A549 (cell line): ENCODE measurements at regions not wholly inside any gene's neighbourhood (a gene's known extent, or its start where the extent isn't known, plus 50 kb on each side); places are given as distances from the start of the nearest gene placed in this dataset.
A peak's percentile ranks its signal among the peaks of the same experiment; 100 is the strongest.
"Not testable (repeated sequence)": the region's sequence is repeated elsewhere in the genome, so short reads cannot be mapped to it uniquely, and the experiment has no call there.

Source experiments
- ATAC-seq, 2 experiments: fragments of 200-7000 bp in 1 of 2; fragments of >200 bp in 1 of 2; cut with Nextera tagmentation in 1 of 2; cut with Tn5 transposase in 1 of 2; 3 replicates each; pipeline versions ENCODE4 v1.8.0 to v1.9.1; 2018 to 2020; ENCODE audit warnings: mild to moderate bottlenecking in 1 of 2, moderate library complexity in 1 of 2
- CTCF ChIA-PET: fragments of 300-600 bp; sonication (Branson Sonifier 250); formaldehyde crosslinking; extraction: SDS; loops from one replicate; lab custom pipeline; 2021; ENCODE audit warnings: antibody characterized with exemption, inconsistent platforms; lab: Yijun Ruan, JAX
- POLR2A ChIA-PET: fragments of 350-600 bp; formaldehyde crosslinking; extraction: SDS; loops from one replicate; lab custom pipeline; 2021; ENCODE audit warnings: antibody characterized with exemption, inconsistent platforms; lab: Yijun Ruan, JAX
- DNase-seq, 2 experiments: peaks; one replicate each; pipeline versions ENCODE4 v3.0.0 to v3.0.0-alpha.2; 2011 to 2016; ENCODE audit warnings: low read depth in 1 of 2, low spot score in 1 of 2
- FAIRE-seq: peaks from 2 replicates; lab custom pipeline; 2011; peaks lifted over from hg19 to GRCh38; lab: Jason Lieb, UNC
- H3K27ac ChIP-seq, 2 experiments: fragments of >200 bp; sonication (Bioruptor Twin); formaldehyde crosslinking; 3 replicates each; pipeline ENCODE4 v1.5.1; 2016 to 2017
- H3K4me1 ChIP-seq: fragments of >200 bp; sonication (Bioruptor Twin); formaldehyde crosslinking; 3 replicates; pipeline ENCODE4 v1.6.1; 2016
- H3K4me2 ChIP-seq: fragments of >200 bp; sonication (Bioruptor Twin); formaldehyde crosslinking; 3 replicates; pipeline ENCODE4 v1.6.1; 2016
- H3K4me3 ChIP-seq: fragments of >200 bp; sonication (Bioruptor Twin); formaldehyde crosslinking; 3 replicates; pipeline ENCODE4 v1.5.1; 2016
- H3K9me3 ChIP-seq: fragments of >200 bp; sonication (Bioruptor Twin); formaldehyde crosslinking; 3 replicates; pipeline ENCODE4 v1.6.1; 2016
- ATOH8 ChIP-seq: fragments of 250-450 bp; sonication (Bioruptor Pico); IDR thresholded peaks from 2 replicates; pipeline ENCODE4 v1.5.0; 2020; ENCODE audit warnings: low read depth, mild to moderate bottlenecking, moderate library complexity
- CBX2 ChIP-seq: fragments of 200-600 bp; sonication (generic); IDR thresholded peaks from 2 replicates; pipeline ENCODE4 v1.6.1; 2016; ENCODE audit warnings: low read depth, mild to moderate bottlenecking, borderline replicate concordance
- CBX8 ChIP-seq: fragments of 200-600 bp; sonication (generic); IDR thresholded peaks from 2 replicates; pipeline ENCODE4 v1.6.1; 2016
- CEBPB ChIP-seq, 2 experiments: fragments of >200 bp in 1 of 2; sonication (Bioruptor Twin) in 1 of 2; formaldehyde crosslinking in 1 of 2; IDR thresholded peaks; 2 replicates each; pipeline ENCODE4 v1.6.1; 2012 to 2016
- CHD2 ChIP-seq: fragments of 150-350 bp; IDR thresholded peaks from 2 replicates; pipeline ENCODE4 v1.6.1; 2014; ENCODE audit warnings: low read length; ENCODE audit not compliant: partially characterized antibody
- CHD4 ChIP-seq: fragments of 200-600 bp; sonication (generic); IDR thresholded peaks from 2 replicates; pipeline ENCODE4 v1.6.1; 2016; ENCODE audit warnings: antibody characterized with exemption, mild to moderate bottlenecking, borderline replicate concordance
- EHMT2 ChIP-seq: fragments of 200-600 bp; sonication (generic); IDR thresholded peaks from 2 replicates; pipeline ENCODE4 v1.6.1; 2016; ENCODE audit warnings: antibody characterized with exemption, low read depth, mild to moderate bottlenecking, moderate library complexity
- ESRRA ChIP-seq: fragments of 150-350 bp; IDR thresholded peaks from 2 replicates; pipeline ENCODE4 v1.6.1; 2014; ENCODE audit warnings: mild to moderate bottlenecking, low read length, borderline replicate concordance
- FOSB ChIP-seq: fragments of 250-450 bp; sonication (Bioruptor Pico); IDR thresholded peaks from 2 replicates; pipeline ENCODE4 v1.5.0; 2020; ENCODE audit warnings: mild to moderate bottlenecking, moderate library complexity
- GATA3 ChIP-seq: IDR thresholded peaks from 2 replicates; pipeline ENCODE4 v1.6.1; 2012; ENCODE audit warnings: borderline replicate concordance
- HDAC2 ChIP-seq: fragments of 200-600 bp; sonication (generic); IDR thresholded peaks from 2 replicates; pipeline ENCODE4 v1.6.1; 2016
- HES2 ChIP-seq: fragments of >200 bp; sonication (Bioruptor Twin); formaldehyde crosslinking; IDR thresholded peaks from 2 replicates; pipeline ENCODE4 v1.6.1; 2016
- HOXA7 ChIP-seq: fragments of 250-450 bp; sonication (Bioruptor Pico); IDR thresholded peaks from 2 replicates; pipeline ENCODE4 v1.5.0; 2020; ENCODE audit warnings: mild to moderate bottlenecking, moderate library complexity
- HOXB13 ChIP-seq: fragments of 250-450 bp; sonication (Bioruptor Pico); IDR thresholded peaks from 2 replicates; pipeline ENCODE4 v1.5.0; 2020; ENCODE audit warnings: low read depth, mild to moderate bottlenecking, moderate library complexity
- JUN ChIP-seq, 2 experiments: fragments of >200 bp; sonication (Bioruptor Twin); formaldehyde crosslinking; IDR thresholded peaks; 2 replicates in 1 of 2; 3 replicates in 1 of 2; pipeline ENCODE4 v1.6.1; 2016 to 2017
- JUNB ChIP-seq: fragments of >200 bp; sonication (Bioruptor Twin); formaldehyde crosslinking; IDR thresholded peaks from 2 replicates; pipeline ENCODE4 v1.6.1; 2016
- MAX ChIP-seq: IDR thresholded peaks from 2 replicates; pipeline ENCODE4 v1.6.1; 2012
- POLR2AphosphoS2 ChIP-seq: conservative IDR thresholded peaks from 2 replicates; pipeline ENCODE4 v1.6.1; 2012; ENCODE audit warnings: low read length, improper control_type of control experiment, inconsistent platforms
- RAD21 ChIP-seq, 2 experiments: fragments of >200 bp in 1 of 2; sonication (Bioruptor Twin) in 1 of 2; formaldehyde crosslinking in 1 of 2; IDR thresholded peaks in 1 of 2; conservative IDR thresholded peaks in 1 of 2; 2 replicates in 1 of 2; 3 replicates in 1 of 2; pipeline ENCODE4 v1.6.1; 2012 to 2018; ENCODE audit warnings: inconsistent platforms in 1 of 2
- RCOR1 ChIP-seq: fragments of 150-350 bp; IDR thresholded peaks from 2 replicates; pipeline ENCODE4 v1.6.1; 2014; ENCODE audit warnings: antibody characterized with exemption, low read length, low read depth
- RFX5 ChIP-seq: fragments of 450-650 bp; IDR thresholded peaks from 2 replicates; pipeline ENCODE4 v1.7.1; 2014; ENCODE audit warnings: antibody characterized with exemption, mild to moderate bottlenecking, moderate library complexity
- SMC3 ChIP-seq: fragments of >200 bp; sonication (Bioruptor Twin); formaldehyde crosslinking; IDR thresholded peaks from 3 replicates; pipeline ENCODE4 v1.6.1; 2018; ENCODE audit warnings: inconsistent platforms
- TP53 ChIP-seq: fragments of 250-450 bp; sonication (Bioruptor Pico); IDR thresholded peaks from 2 replicates; pipeline ENCODE4 v1.5.0; 2021; ENCODE audit warnings: mild to moderate bottlenecking, moderate library complexity
- USF2 ChIP-seq: fragments of 450-650 bp; IDR thresholded peaks from 2 replicates; pipeline ENCODE4 v1.6.1; 2014; ENCODE audit warnings: antibody characterized with exemption
- ZC3H11A ChIP-seq: fragments of 450-650 bp; IDR thresholded peaks from 2 replicates; pipeline ENCODE4 v1.6.1; 2014; ENCODE audit warnings: antibody characterized with exemption, mild to moderate bottlenecking
- ZSCAN20 ChIP-seq: fragments of 250-450 bp; sonication (Bioruptor Pico); IDR thresholded peaks from 2 replicates; pipeline ENCODE4 v1.8.0; 2022; ENCODE audit warnings: mild to moderate bottlenecking, moderate library complexity
- WGBS: methylation state at CpG from one replicate; pipeline ENCODE4 v1.1.6; 2017; ENCODE audit errors: missing lambda C conversion rate; 5-methylcytosine and 5-hydroxymethylcytosine counted together

- H3K4me3 ChIP-seq, H3K4me1 ChIP-seq, H3K27ac ChIP-seq, POLR2A ChIA-PET, DNase-seq, H3K9me3 ChIP-seq, ATAC-seq, H3K4me2 ChIP-seq, CTCF ChIA-PET, FAIRE-seq: not testable (repeated sequence)
- 0% methylated on average over 1 of the region's 3 CpGs for WGBS
These were observed 60.3 kb upstream of the NMU start for GRCh38 chr4:55696424-55696823.

- no peaks in the 10 kb centered on the region for H3K4me1 ChIP-seq
- ATAC-seq, result no peak
- H3K4me3 ChIP-seq, result no peak overlapping the region
- FAIRE-seq, result no peak
- H3K9me3 ChIP-seq, result no peaks in the 10 kb centered on the region
- CTCF ChIA-PET, result no interaction called here
- H3K27ac ChIP-seq, result no peak overlapping the region
- no peak overlapping the region for H3K4me2 ChIP-seq
- POLR2A ChIA-PET, result no interaction called here
- TF ChIP-seq TP53 (CRISPR knock-in tag) (no peak), CHD4 (no peak), CBX8 (no peak), CBX2 (no peak), RCOR1 (no peak), ESRRA (no peak), HOXB13 (CRISPR knock-in tag) (no peak), GATA3 (no peak), FOSB (CRISPR knock-in tag) (no peak), ATOH8 (CRISPR knock-in tag) (no peak), MAX (no peak), ZSCAN20 (CRISPR knock-in tag) (no peak), RAD21 (conservative IDR thresholded peaks at IDR 0.05 in 1 of 2, IDR thresholded peaks at IDR 0.05 in 1 of 2) (no peak)
- TF ChIP-seq, all 56 proteins: peak for 0
- no peak for DNase-seq
These were observed 70.4 kb upstream of the NMU start for GRCh38 chr4:55706541-55706940.

GRCh38 chr4:55707507-55707906 lies 71.4 kb upstream of the NMU start:
- H3K4me1 ChIP-seq, result no peaks in the 10 kb centered on the region
- 35% methylated on average over 2 of the region's 5 CpGs for WGBS
- ATAC-seq, result no peak
- no peak for TF ChIP-seq CEBPB (IDR thresholded peaks at IDR 0.05)
- TF ChIP-seq USF2, result no peak
- no peak for TF ChIP-seq POLR2AphosphoS2
- TF ChIP-seq JUN (IDR thresholded peaks at IDR 0.05), result no peak
- TF ChIP-seq CHD4, result no peak
- no peak for TF ChIP-seq HES2
- no peak for TF ChIP-seq EHMT2
- TF ChIP-seq RFX5, result no peak
- no peak for TF ChIP-seq MAX
- TF ChIP-seq SMC3, result no peak
- TF ChIP-seq JUNB, result no peak
- no peak for TF ChIP-seq HDAC2
- TF ChIP-seq CHD2, result no peak
- no peak for TF ChIP-seq RCOR1
- no peak for TF ChIP-seq ZC3H11A
- TF ChIP-seq HOXA7, result no peak
- no peak for TF ChIP-seq ZSCAN20 (CRISPR knock-in tag)
- no peak for TF ChIP-seq CBX8
- TF ChIP-seq, all 56 proteins: peak for 0
- Histone ChIP-seq H3K4me2 (peak overlapping the region; percentile 28; the same call in 1 of the 3 replicates), H3K27ac (no peak overlapping the region), H3K4me3 (no peak overlapping the region; the same call in 2 of the 3 replicates), H3K9me3 (no peaks in the 10 kb centered on the region)
- CTCF ChIA-PET, result no interaction called here
- FAIRE-seq (no peak), DNase-seq (no peak)
- POLR2A ChIA-PET, result no interaction called here

- H3K27ac ChIP-seq, H3K4me3 ChIP-seq, ATAC-seq, POLR2A ChIA-PET, FAIRE-seq, H3K9me3 ChIP-seq, H3K4me1 ChIP-seq, CTCF ChIA-PET, DNase-seq: not testable (repeated sequence)
- peak overlapping the region; percentile 28; the same call in 1 of the 3 replicates for H3K4me2 ChIP-seq
- WGBS, result 27% methylated on average over 2 of the region's 11 CpGs
These were observed 71.9 kb upstream of the NMU start for GRCh38 chr4:55707991-55708390.

- POLR2A ChIA-PET, DNase-seq, FAIRE-seq, H3K4me2 ChIP-seq, H3K4me1 ChIP-seq, H3K4me3 ChIP-seq, ATAC-seq, CTCF ChIA-PET, H3K27ac ChIP-seq, H3K9me3 ChIP-seq: not testable (repeated sequence)
- 35% methylated on average over 2 of the region's 2 CpGs for WGBS
These were observed 76.7 kb upstream of the NMU start for GRCh38 chr4:55712835-55713234.
